ENCODE measurements at regions not wholly inside any gene's neighbourhood (a gene's known extent, or its start where the extent isn't known, plus 50 kb on each side); places are given as distances from the start of the nearest gene placed in this dataset.

- Mint-ChIP-seq H3K9me3 (no peaks in the 10 kb centered on the region), H3K27ac (no peak overlapping the region), H3K4me1 (no peaks in the 10 kb centered on the region), H3K27me3 (ENCODE audit: low read depth, poor library complexity) (peaks cover 2% of the 10 kb centered on the region), H3K36me3 (ENCODE audit: low read depth) (no peaks in the 10 kb centered on the region), H3K4me3 (no peak overlapping the region)
- TF ChIP-seq CTCF (IDR thresholded peaks at IDR 0.05): no peak
- DNase-seq: no peak
These were observed 785.1 kb upstream of the SLITRK6 start for GRCh38 chr13:86584301-86584700.

DNA sequence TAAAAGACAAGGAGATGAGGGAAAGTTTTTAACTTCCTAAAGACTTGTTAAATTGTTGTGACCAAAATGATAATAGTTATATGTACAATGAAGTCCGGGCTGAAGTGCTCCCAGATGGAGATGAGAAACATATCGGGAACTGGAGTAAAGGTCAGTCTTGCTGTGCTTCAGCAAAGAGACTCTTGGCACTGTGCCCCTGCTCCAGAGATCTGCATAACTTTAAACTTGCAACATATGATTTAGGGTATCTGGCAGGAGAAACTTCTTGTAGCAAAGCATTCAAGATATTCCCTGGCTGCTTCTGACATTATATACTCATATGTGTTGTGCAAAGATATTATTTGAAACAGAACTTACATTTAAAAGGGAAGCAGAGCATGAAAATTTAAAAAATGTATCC lies 786.6 kb upstream of the SLITRK6 start:
- Mint-ChIP-seq H3K9me3 (no peaks in the 10 kb centered on the region), H3K4me1 (no peaks in the 10 kb centered on the region), H3K36me3 (ENCODE audit: low read depth) (no peaks in the 10 kb centered on the region), H3K4me3 (no peak overlapping the region), H3K27ac (no peak overlapping the region), H3K27me3 (ENCODE audit: low read depth, poor library complexity) (no peaks in the 10 kb centered on the region)
- no peak for DNase-seq
- no peak for TF ChIP-seq CTCF (IDR thresholded peaks at IDR 0.05)

DNA sequence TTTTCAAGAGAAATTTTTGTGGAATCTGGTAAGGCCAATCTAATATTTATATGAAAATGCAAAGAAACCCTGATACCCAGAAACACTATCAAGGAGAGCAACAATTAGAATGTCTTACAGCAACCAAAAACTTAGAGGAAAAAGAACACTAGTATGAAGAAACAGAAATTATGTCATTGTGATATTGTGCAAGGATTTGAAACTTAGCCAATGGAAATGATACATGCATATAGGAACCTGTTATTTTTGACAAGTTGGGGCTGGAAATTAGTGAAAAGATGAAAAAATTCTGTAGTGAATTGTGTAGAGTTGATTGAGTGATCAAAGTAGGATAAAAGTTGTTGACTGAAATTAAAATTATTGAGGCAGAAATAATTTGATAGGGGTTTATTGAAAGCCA lies 792.6 kb upstream of the SLITRK6 start:
- no peak for DNase-seq
- no peaks in the 10 kb centered on the region for H3K27me3 Mint-ChIP-seq (ENCODE audit: low read depth, poor library complexity)
- no peak for TF ChIP-seq CTCF (IDR thresholded peaks at IDR 0.05)
- H3K36me3 Mint-ChIP-seq (ENCODE audit: low read depth): no peaks in the 10 kb centered on the region
- no peaks in the 10 kb centered on the region for H3K9me3 Mint-ChIP-seq
- H3K27ac Mint-ChIP-seq: no peak overlapping the region
- H3K4me3 Mint-ChIP-seq: no peak overlapping the region
- no peaks in the 10 kb centered on the region for H3K4me1 Mint-ChIP-seq

DNA sequence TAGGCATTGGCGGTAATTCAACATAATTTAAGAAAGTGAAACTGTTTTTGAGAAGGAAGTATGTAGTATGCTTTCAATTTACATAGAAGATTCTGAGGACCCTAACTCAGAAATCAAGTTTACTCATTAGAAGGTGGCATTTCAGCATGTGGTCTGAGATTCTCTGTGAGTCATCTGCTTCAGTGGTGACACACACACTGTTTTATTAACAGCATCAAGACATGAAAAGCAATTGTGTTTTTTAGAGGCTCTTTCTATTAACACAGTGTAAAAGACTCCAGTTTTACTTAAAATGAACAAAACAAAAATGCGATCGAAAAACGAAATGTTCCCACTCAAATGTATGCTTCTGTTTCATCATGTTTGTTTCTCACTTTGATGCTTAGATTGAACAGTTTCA lies 802.1 kb upstream of the SLITRK6 start:
- H3K27ac Mint-ChIP-seq: no peak overlapping the region
- no peak for DNase-seq
- no peaks in the 10 kb centered on the region for H3K4me1 Mint-ChIP-seq
- no peak for TF ChIP-seq CTCF (IDR thresholded peaks at IDR 0.05)
- H3K36me3 Mint-ChIP-seq (ENCODE audit: low read depth): no peaks in the 10 kb centered on the region
- H3K4me3 Mint-ChIP-seq: no peak overlapping the region
- no peaks in the 10 kb centered on the region for H3K9me3 Mint-ChIP-seq
- no peaks in the 10 kb centered on the region for H3K27me3 Mint-ChIP-seq (ENCODE audit: low read depth, poor library complexity)

GRCh38 chr13:86606264-86606663 lies 807.0 kb upstream of the SLITRK6 start:
- no peaks in the 10 kb centered on the region for H3K36me3 Mint-ChIP-seq (ENCODE audit: low read depth)
- no peaks in the 10 kb centered on the region for H3K9me3 Mint-ChIP-seq
- no peak for DNase-seq
- TF ChIP-seq CTCF (IDR thresholded peaks at IDR 0.05): no peak
- H3K4me1 Mint-ChIP-seq: no peaks in the 10 kb centered on the region
- no peak overlapping the region for H3K27ac Mint-ChIP-seq
- H3K27me3 Mint-ChIP-seq (ENCODE audit: low read depth, poor library complexity): peaks cover 3% of the 10 kb centered on the region
- H3K4me3 Mint-ChIP-seq: no peak overlapping the region

DNA sequence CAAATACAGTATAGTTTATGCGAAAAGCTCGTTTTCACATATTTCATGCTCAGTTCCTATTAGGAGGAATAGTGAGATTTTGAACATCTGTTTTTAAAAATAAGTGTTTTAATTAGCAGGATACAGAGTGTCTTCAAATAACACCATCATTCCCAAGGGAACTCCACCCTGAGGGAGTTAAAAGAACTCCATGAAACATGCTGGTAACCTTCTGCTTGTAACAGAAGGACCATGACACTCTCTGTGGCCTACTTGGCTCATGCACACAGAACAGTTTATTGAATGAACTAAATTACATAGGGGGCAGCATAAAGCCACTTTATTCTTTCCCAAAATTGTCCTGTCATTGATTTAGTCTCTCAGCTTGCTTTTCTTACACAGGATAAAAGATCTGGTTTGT lies 809.5 kb upstream of the SLITRK6 start:
- Mint-ChIP-seq H3K27me3 (ENCODE audit: low read depth, poor library complexity) (peaks cover 4% of the 10 kb centered on the region), H3K27ac (no peak overlapping the region), H3K36me3 (ENCODE audit: low read depth) (no peaks in the 10 kb centered on the region), H3K4me1 (no peaks in the 10 kb centered on the region), H3K4me3 (no peak overlapping the region), H3K9me3 (no peaks in the 10 kb centered on the region)
- no peak for TF ChIP-seq CTCF (IDR thresholded peaks at IDR 0.05)
- DNase-seq: no peak
